ENCODE measurements at regions not wholly inside any gene's neighbourhood (a gene's known extent, or its start where the extent isn't known, plus 50 kb on each side); places are given as distances from the start of the nearest gene placed in this dataset.

DNA sequence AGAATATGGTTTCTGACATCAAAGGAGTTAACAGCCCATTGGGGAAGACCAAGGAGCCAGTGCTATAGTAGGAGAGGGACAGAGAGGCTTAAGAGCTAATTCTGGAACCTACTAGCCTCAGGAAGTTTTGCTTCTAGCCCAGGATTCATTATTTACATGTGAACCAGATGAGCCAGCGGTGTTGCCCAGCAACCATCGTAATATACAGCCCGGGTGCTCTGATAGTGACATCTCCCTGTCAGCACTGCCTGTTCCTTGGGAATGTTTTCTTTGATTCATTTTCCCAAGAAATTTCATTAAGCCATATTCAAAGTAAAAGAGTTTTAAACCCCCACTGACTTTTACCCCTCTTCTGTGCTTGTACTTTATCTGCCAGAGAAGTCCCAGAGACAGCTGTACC is 217.4 kb upstream of the ADAMTSL1 start:
- H3K4me3 ChIP-seq (ENCODE audit: low read depth, low read length) = no peak overlapping the region
- DNase-seq (ENCODE audit: low read depth) = no peak
- no peak for TF ChIP-seq CTCF (conservative IDR thresholded peaks at IDR 0.05; ENCODE audit: low read depth, low read length)

GRCh38 chr9:18260521-18260920 is 213.4 kb upstream of the ADAMTSL1 start:
- no peak for DNase-seq (ENCODE audit: low read depth)
- no peak for TF ChIP-seq CTCF (conservative IDR thresholded peaks at IDR 0.05; ENCODE audit: low read depth, low read length)
- H3K4me3 ChIP-seq (ENCODE audit: low read depth, low read length) = no peak overlapping the region

DNA sequence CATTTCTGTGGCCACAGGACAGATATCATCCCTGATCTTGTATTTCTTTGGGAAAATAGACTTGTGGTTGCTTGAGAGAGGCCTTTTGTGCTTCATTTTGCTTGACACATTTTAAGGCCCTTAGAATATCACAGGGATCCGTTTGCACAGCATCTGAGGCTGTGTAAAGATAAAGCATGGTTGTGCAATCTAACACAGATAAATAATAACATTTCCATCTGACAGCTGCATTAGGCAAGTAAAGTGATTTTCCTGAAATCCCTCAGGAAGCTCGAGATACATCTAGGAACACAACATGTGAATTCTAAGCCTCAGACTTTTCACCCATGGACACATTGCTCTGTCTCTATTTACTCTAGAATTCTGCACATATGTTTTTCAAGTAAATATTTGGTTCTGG is 212.8 kb upstream of the ADAMTSL1 start:
- DNase-seq (ENCODE audit: low read depth) = no peak
- H3K4me3 ChIP-seq (ENCODE audit: low read depth, low read length) = no peak overlapping the region
- TF ChIP-seq CTCF (conservative IDR thresholded peaks at IDR 0.05; ENCODE audit: low read depth, low read length) = no peak

- no peak for DNase-seq (ENCODE audit: low read depth)
- no peak overlapping the region for H3K4me3 ChIP-seq (ENCODE audit: low read depth, low read length)
- TF ChIP-seq CTCF (conservative IDR thresholded peaks at IDR 0.05; ENCODE audit: low read depth, low read length) = no peak
These were observed 210.6 kb upstream of the ADAMTSL1 start for GRCh38 chr9:18263377-18263776.

DNA sequence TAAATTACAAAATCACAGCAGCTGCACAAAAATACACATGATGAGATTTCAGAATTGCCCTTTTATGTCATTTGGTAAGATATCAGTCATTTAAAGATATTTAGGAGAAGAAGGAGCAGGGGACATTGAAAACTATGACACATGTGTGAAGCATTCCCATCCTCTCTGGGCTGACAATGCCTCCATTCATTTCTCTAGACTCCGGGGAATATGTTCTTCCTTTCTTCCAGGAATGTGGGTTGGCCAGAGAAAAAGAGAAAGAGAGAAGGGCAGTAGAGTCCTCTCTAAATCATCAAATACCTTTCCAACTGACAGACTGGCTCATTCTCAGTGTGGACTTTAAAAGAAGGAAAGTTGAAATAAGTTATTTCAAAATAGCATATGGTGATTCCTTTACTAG is 205.6 kb upstream of the ADAMTSL1 start:
- no peak overlapping the region for H3K4me3 ChIP-seq (ENCODE audit: low read depth, low read length)
- DNase-seq (ENCODE audit: low read depth) = no peak
- TF ChIP-seq CTCF (conservative IDR thresholded peaks at IDR 0.05; ENCODE audit: low read depth, low read length) = no peak

GRCh38 chr9:18269561-18269960 is 204.4 kb upstream of the ADAMTSL1 start:
- no peak overlapping the region for H3K4me3 ChIP-seq (ENCODE audit: low read depth, low read length)
- no peak for DNase-seq (ENCODE audit: low read depth)
- no peak for TF ChIP-seq CTCF (conservative IDR thresholded peaks at IDR 0.05; ENCODE audit: low read depth, low read length)

DNA sequence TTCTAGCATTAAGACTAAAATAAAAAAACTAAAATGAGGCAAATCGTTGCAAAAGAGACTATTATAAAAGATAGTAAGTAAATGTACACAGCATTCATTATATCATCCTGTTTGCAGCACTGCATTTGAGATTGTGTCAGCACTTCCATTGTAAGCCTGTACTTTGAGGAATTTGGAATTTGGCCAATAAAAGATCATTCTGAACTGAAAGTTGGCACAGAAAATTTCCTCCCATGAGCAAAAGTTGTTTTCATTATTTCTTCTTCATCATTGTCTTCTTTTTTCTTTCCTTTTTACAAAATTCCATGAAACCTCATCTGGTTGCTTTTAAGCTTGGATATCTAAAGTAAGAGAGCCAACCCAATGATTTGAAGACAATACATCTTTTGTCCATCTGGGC is 199.3 kb upstream of the ADAMTSL1 start:
- no peak overlapping the region for H3K4me3 ChIP-seq (ENCODE audit: low read depth, low read length)
- no peak for DNase-seq (ENCODE audit: low read depth)

More for the DNA sequence above, 199.3 kb upstream of the ADAMTSL1 start:
- no peak for TF ChIP-seq CTCF (conservative IDR thresholded peaks at IDR 0.05; ENCODE audit: low read depth, low read length)

Measured in epithelial cell of proximal tubule (primary cell).